ENCODE measurements at regions not wholly inside any gene's neighbourhood (a gene's known extent, or its start where the extent isn't known, plus 50 kb on each side); places are given as distances from the start of the nearest gene placed in this dataset.

DNA sequence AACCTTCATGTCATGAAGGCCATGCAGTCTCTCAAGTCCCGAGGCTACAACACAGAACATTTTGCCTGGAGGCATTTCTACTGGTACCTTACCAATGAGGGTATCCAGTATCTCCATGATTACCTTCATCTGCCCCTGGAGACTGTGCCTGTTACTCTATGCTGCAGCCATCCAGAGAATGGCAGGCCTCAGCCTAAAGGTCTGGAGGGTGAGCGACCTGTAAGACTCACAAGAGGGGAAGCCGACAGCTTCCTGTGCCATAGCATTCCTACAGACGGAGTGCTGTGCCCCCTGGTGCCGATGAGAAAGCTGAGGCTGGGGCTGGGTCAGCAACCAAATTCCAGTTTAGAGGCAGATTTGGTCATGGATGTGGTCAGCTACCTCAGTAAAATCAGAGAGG is 51.3 kb upstream of the CADPS start:
- Histone ChIP-seq H3K36me3 (ENCODE audit: control insufficient read depth, insufficient read depth, low read length) (no peaks in the 10 kb centered on the region), H3K27me3 (ENCODE audit: control insufficient read depth, insufficient read depth, low read length) (no peaks in the 10 kb centered on the region), H3K4me1 (ENCODE audit: control insufficient read depth, insufficient read depth, low read length) (no peaks in the 10 kb centered on the region), H3K9me3 (ENCODE audit: control insufficient read depth, insufficient read depth, low read depth, low read length) (no peaks in the 10 kb centered on the region), H3K27ac (ENCODE audit: low read length) (no peak overlapping the region), H3K4me3 (ENCODE audit: low read depth in 2 of 2, low read length in 2 of 2) (no peak overlapping the region)
- BruUV-seq (replicated peaks) = no TSS peak
- CTCF ChIA-PET = no interaction called here
- no peak for DNase-seq (ENCODE audit: low read depth, low spot score)
- no peak for TF ChIP-seq SIN3A (IDR thresholded peaks at IDR 0.05; ENCODE audit: borderline replicate concordance, insufficient read depth, low read depth, low read length)
- TF ChIP-seq, protein P1, sequence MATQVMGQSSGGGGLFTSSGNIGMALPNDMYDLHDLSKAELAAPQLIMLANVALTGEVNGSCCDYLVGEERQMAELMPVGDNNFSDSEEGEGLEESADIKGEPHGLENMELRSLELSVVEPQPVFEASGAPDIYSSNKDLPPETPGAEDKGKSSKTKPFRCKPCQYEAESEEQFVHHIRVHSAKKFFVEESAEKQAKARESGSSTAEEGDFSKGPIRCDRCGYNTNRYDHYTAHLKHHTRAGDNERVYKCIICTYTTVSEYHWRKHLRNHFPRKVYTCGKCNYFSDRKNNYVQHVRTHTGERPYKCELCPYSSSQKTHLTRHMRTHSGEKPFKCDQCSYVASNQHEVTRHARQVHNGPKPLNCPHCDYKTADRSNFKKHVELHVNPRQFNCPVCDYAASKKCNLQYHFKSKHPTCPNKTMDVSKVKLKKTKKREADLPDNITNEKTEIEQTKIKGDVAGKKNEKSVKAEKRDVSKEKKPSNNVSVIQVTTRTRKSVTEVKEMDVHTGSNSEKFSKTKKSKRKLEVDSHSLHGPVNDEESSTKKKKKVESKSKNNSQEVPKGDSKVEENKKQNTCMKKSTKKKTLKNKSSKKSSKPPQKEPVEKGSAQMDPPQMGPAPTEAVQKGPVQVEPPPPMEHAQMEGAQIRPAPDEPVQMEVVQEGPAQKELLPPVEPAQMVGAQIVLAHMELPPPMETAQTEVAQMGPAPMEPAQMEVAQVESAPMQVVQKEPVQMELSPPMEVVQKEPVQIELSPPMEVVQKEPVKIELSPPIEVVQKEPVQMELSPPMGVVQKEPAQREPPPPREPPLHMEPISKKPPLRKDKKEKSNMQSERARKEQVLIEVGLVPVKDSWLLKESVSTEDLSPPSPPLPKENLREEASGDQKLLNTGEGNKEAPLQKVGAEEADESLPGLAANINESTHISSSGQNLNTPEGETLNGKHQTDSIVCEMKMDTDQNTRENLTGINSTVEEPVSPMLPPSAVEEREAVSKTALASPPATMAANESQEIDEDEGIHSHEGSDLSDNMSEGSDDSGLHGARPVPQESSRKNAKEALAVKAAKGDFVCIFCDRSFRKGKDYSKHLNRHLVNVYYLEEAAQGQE (IDR thresholded peaks at IDR 0.05; ENCODE audit: insufficient read depth in 1 of 2, low read depth in 2 of 2, low read length in 1 of 2) = no peak
- no peak for TF ChIP-seq TCF7L2 (IDR thresholded peaks at IDR 0.05; ENCODE audit: low read depth, low read length)
- no peak for TF ChIP-seq POLR2AphosphoS5 (IDR thresholded peaks at IDR 0.05; ENCODE audit: low read depth, low read length)
- TF ChIP-seq, protein P2, sequence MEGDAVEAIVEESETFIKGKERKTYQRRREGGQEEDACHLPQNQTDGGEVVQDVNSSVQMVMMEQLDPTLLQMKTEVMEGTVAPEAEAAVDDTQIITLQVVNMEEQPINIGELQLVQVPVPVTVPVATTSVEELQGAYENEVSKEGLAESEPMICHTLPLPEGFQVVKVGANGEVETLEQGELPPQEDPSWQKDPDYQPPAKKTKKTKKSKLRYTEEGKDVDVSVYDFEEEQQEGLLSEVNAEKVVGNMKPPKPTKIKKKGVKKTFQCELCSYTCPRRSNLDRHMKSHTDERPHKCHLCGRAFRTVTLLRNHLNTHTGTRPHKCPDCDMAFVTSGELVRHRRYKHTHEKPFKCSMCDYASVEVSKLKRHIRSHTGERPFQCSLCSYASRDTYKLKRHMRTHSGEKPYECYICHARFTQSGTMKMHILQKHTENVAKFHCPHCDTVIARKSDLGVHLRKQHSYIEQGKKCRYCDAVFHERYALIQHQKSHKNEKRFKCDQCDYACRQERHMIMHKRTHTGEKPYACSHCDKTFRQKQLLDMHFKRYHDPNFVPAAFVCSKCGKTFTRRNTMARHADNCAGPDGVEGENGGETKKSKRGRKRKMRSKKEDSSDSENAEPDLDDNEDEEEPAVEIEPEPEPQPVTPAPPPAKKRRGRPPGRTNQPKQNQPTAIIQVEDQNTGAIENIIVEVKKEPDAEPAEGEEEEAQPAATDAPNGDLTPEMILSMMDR (IDR thresholded peaks at IDR 0.05) = no peak
- in situ Hi-C loops (cut with HindIII; ENCODE audit: low pct_unique_long_range_greater_than_20kb, low sequenced_read_pairs) (no loop called here), intact Hi-C loops (cut with micrococcal nuclease; ENCODE audit: unreplicated experiment) (no loop called here)
- no peak for ATAC-seq
- POLR2A ChIA-PET = no interaction called here

DNA sequence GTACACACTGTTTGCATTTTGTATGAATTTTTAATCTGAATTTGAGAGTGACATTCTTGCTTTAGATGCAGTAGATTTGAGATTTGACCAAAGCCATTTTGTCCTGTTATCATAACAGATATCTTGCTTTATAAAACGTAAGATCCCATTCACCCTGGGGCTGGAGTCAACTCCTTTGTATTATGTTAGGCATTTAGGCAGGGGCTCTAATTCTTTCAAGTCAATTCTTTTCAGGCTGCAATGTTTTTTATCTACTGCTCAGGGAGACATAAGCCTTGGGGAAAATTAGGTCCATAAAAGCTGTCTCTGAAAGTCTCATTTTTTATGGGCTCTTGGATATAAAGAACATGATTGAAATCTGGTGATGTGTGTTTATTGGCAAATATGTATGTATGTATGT is 53.0 kb upstream of the CADPS start:
- in situ Hi-C loops (cut with HindIII; ENCODE audit: low pct_unique_long_range_greater_than_20kb, low sequenced_read_pairs) (no loop called here), intact Hi-C loops (cut with micrococcal nuclease; ENCODE audit: unreplicated experiment) (no loop called here)
- no peak for TF ChIP-seq SIN3A (IDR thresholded peaks at IDR 0.05; ENCODE audit: borderline replicate concordance, insufficient read depth, low read depth, low read length)
- no peak for TF ChIP-seq TCF7L2 (IDR thresholded peaks at IDR 0.05; ENCODE audit: low read depth, low read length)
- no peaks in the 10 kb centered on the region for H3K27me3 ChIP-seq (ENCODE audit: control insufficient read depth, insufficient read depth, low read length)
- H3K27ac ChIP-seq (ENCODE audit: low read length) = no peak overlapping the region
- H3K4me3 ChIP-seq (ENCODE audit: low read depth in 2 of 2, low read length in 2 of 2) = no peak overlapping the region
- BruUV-seq (replicated peaks) = no TSS peak
- no peaks in the 10 kb centered on the region for H3K9me3 ChIP-seq (ENCODE audit: control insufficient read depth, insufficient read depth, low read depth, low read length)
- ChIA-PET CTCF (no interaction called here), POLR2A (no interaction called here)
- DNase-seq (ENCODE audit: low read depth, low spot score) (no peak), ATAC-seq (no peak)
- H3K4me1 ChIP-seq (ENCODE audit: control insufficient read depth, insufficient read depth, low read length) = no peaks in the 10 kb centered on the region
- no peaks in the 10 kb centered on the region for H3K36me3 ChIP-seq (ENCODE audit: control insufficient read depth, insufficient read depth, low read length)

DNA sequence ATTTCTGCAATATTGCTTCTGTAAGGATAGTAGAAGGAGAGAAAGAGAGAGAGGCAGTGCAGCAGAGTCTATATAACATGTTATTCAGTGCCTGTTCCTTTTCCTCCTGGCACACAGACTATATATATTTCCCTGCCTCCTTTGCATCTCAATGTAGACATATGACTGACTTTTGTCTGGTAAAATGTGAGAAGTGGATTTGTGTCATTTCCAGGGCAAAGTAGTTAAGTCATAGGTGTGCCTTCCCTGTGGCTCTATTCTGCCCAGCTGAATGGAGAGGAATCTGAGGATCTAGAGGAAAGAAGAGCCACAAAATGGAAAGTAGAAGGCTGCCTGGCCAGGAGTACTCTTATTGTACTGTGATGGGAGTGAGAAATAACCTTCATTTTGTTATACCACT is 54.6 kb upstream of the CADPS start:
- H3K36me3 ChIP-seq (ENCODE audit: control insufficient read depth, insufficient read depth, low read length) = no peaks in the 10 kb centered on the region
- TF ChIP-seq POLR2AphosphoS5 (IDR thresholded peaks at IDR 0.05; ENCODE audit: low read depth, low read length) (no peak), TCF7L2 (IDR thresholded peaks at IDR 0.05; ENCODE audit: low read depth, low read length) (no peak), SIN3A (IDR thresholded peaks at IDR 0.05; ENCODE audit: borderline replicate concordance, insufficient read depth, low read depth, low read length) (no peak)
- TF ChIP-seq, protein P1 (IDR thresholded peaks at IDR 0.05; ENCODE audit: insufficient read depth in 1 of 2, low read depth in 2 of 2, low read length in 1 of 2) = no peak
- TF ChIP-seq, protein P2 (IDR thresholded peaks at IDR 0.05) = no peak
- H3K9me3 ChIP-seq (ENCODE audit: control insufficient read depth, insufficient read depth, low read depth, low read length) = no peaks in the 10 kb centered on the region
- ChIA-PET POLR2A (no interaction called here), CTCF (no interaction called here)
- no peaks in the 10 kb centered on the region for H3K27me3 ChIP-seq (ENCODE audit: control insufficient read depth, insufficient read depth, low read length)
- no TSS peak for BruUV-seq (replicated peaks)
- no peak overlapping the region for H3K4me3 ChIP-seq (ENCODE audit: low read depth in 2 of 2, low read length in 2 of 2)
- no peak overlapping the region for H3K27ac ChIP-seq (ENCODE audit: low read length)
- H3K4me1 ChIP-seq (ENCODE audit: control insufficient read depth, insufficient read depth, low read length) = no peaks in the 10 kb centered on the region
- in situ Hi-C loops (cut with HindIII; ENCODE audit: low pct_unique_long_range_greater_than_20kb, low sequenced_read_pairs) (no loop called here), intact Hi-C loops (cut with micrococcal nuclease; ENCODE audit: unreplicated experiment) (no loop called here)
- no peak for DNase-seq (ENCODE audit: low read depth, low spot score)
- ATAC-seq = no peak

Data from Panc1 (cell line).